ENCODE measurements at regions not wholly inside any gene's neighbourhood (a gene's known extent, or its start where the extent isn't known, plus 50 kb on each side); places are given as distances from the start of the nearest gene placed in this dataset.
"Not testable (repeated sequence)": the region's sequence is repeated elsewhere in the genome, so short reads cannot be mapped to it uniquely, and the experiment has no call there.

GRCh38 chr13:99686944-99687411, 185.7 kb downstream of the TM9SF2 start:
- no peak overlapping the region for H3K27ac Mint-ChIP-seq
- H3K4me3 Mint-ChIP-seq: no peak overlapping the region
- no peak for TF ChIP-seq CTCF (IDR thresholded peaks at IDR 0.05)

GRCh38 chr13:99686157-99686572, 184.9 kb downstream of the TM9SF2 start:
- no peak for DNase-seq
- H3K4me1 Mint-ChIP-seq: peaks cover 59% of the 10 kb centered on the region
- H3K36me3 Mint-ChIP-seq (ENCODE audit: low read depth): no peaks in the 10 kb centered on the region
- no peak overlapping the region for H3K4me3 Mint-ChIP-seq
- TF ChIP-seq CTCF (IDR thresholded peaks at IDR 0.05): no peak
- H3K27me3 Mint-ChIP-seq (ENCODE audit: low read depth, poor library complexity): peaks cover 3% of the 10 kb centered on the region
- H3K27ac Mint-ChIP-seq: no peak overlapping the region
- no peaks in the 10 kb centered on the region for H3K9me3 Mint-ChIP-seq

More at GRCh38 chr13:99686944-99687411, 185.7 kb downstream of the TM9SF2 start:
- H3K36me3 Mint-ChIP-seq (ENCODE audit: low read depth): no peaks in the 10 kb centered on the region
- H3K4me1 Mint-ChIP-seq: peaks cover 67% of the 10 kb centered on the region
- peaks cover 3% of the 10 kb centered on the region for H3K27me3 Mint-ChIP-seq (ENCODE audit: low read depth, poor library complexity)
- DNase-seq: no peak
- no peaks in the 10 kb centered on the region for H3K9me3 Mint-ChIP-seq

- Mint-ChIP-seq H3K27ac (no peak overlapping the region), H3K9me3 (no peaks in the 10 kb centered on the region), H3K4me1 (peaks cover 39% of the 10 kb centered on the region), H3K27me3 (ENCODE audit: low read depth, poor library complexity) (no peaks in the 10 kb centered on the region), H3K36me3 (ENCODE audit: low read depth) (no peaks in the 10 kb centered on the region), H3K4me3 (no peak overlapping the region)
- no peak for TF ChIP-seq CTCF (IDR thresholded peaks at IDR 0.05)
- DNase-seq: no peak
Observed at GRCh38 chr13:99681695-99682094, 180.4 kb downstream of the TM9SF2 start.

- H3K36me3 Mint-ChIP-seq (ENCODE audit: low read depth): no peaks in the 10 kb centered on the region
- peak overlapping the region; percentile 45 for H3K4me3 Mint-ChIP-seq
- DNase-seq: no peak
- H3K27ac Mint-ChIP-seq: peak overlapping the region; percentile 90
- no peak for TF ChIP-seq CTCF (IDR thresholded peaks at IDR 0.05)
- no peaks in the 10 kb centered on the region for H3K27me3 Mint-ChIP-seq (ENCODE audit: low read depth, poor library complexity)
- H3K9me3 Mint-ChIP-seq: peaks cover 12% of the 10 kb centered on the region
- peaks cover 34% of the 10 kb centered on the region for H3K4me1 Mint-ChIP-seq
Observed at GRCh38 chr13:99677116-99677951, 176.1 kb downstream of the TM9SF2 start.

GRCh38 chr13:99671746-99672145, 170.5 kb downstream of the TM9SF2 start:
- Mint-ChIP-seq H3K9me3 (peaks cover 12% of the 10 kb centered on the region), H3K27me3 (ENCODE audit: low read depth, poor library complexity) (no peaks in the 10 kb centered on the region), H3K27ac (peak overlapping the region; percentile 57)

GRCh38 chr13:99669096-99669495, 167.8 kb downstream of the TM9SF2 start:
- H3K27me3 Mint-ChIP-seq (ENCODE audit: low read depth, poor library complexity): not testable (repeated sequence)

More at GRCh38 chr13:99671746-99672145, 170.5 kb downstream of the TM9SF2 start:
- no peak for TF ChIP-seq CTCF (IDR thresholded peaks at IDR 0.05)
- H3K4me1 Mint-ChIP-seq: peaks cover 27% of the 10 kb centered on the region
- DNase-seq: no peak
- no peak overlapping the region for H3K4me3 Mint-ChIP-seq
- H3K36me3 Mint-ChIP-seq (ENCODE audit: low read depth): no peaks in the 10 kb centered on the region

More at GRCh38 chr13:99669096-99669495, 167.8 kb downstream of the TM9SF2 start:
- H3K27ac Mint-ChIP-seq; DNase-seq; H3K4me3 Mint-ChIP-seq; H3K36me3 Mint-ChIP-seq (ENCODE audit: low read depth); H3K9me3 Mint-ChIP-seq: not testable (repeated sequence)
- H3K4me1 Mint-ChIP-seq: peaks cover 48% of the 10 kb centered on the region
